HL-60 (cell line): ENCODE measurements at regions not wholly inside any gene's neighbourhood (a gene's known extent, or its start where the extent isn't known, plus 50 kb on each side); places are given as distances from the start of the nearest gene placed in this dataset.

Experiments used
- CTCF ChIP-seq: IDR thresholded peaks from one replicate; pipeline ENCODE4 v1.5.1; 2011; ENCODE audit warnings: low read length, control low read depth, inconsistent platforms; ENCODE audit not compliant: insufficient read depth
- GABPA ChIP-seq: IDR thresholded peaks from 2 replicates; pipeline ENCODE4 v1.6.1; 2012; ENCODE audit warnings: low read depth

GRCh38 chr2:120578576-120579352 is 156.9 kb upstream of the GLI2 start:
- TF ChIP-seq CTCF (no peak), GABPA (no peak)
